Skeletal muscle tissue (tissue), 3 donors: ENCODE measurements at regions not wholly inside any gene's neighbourhood (a gene's known extent, or its start where the extent isn't known, plus 50 kb on each side); places are given as distances from the start of the nearest gene placed in this dataset.

Experiments used
- H3K27ac ChIP-seq: one replicate; pipeline ENCODE4 v1.7.0; 2013; ENCODE audit warnings: mild to moderate bottlenecking, low read depth, low read length, inconsistent platforms
- H3K27me3 ChIP-seq, 3 donors: one replicate each; pipeline ENCODE4 v1.7.0; 2013; ENCODE audit warnings: low read length in 3 of 3; ENCODE audit not compliant: control insufficient read depth in 3 of 3, insufficient read depth in 3 of 3
- H3K36me3 ChIP-seq, 3 donors: one replicate each; pipeline ENCODE4 v1.7.0; 2013; ENCODE audit warnings: low read length in 3 of 3; ENCODE audit not compliant: control insufficient read depth in 3 of 3, insufficient read depth in 3 of 3
- H3K4me1 ChIP-seq, 3 donors: one replicate each; pipeline ENCODE4 v1.7.0; 2013; ENCODE audit warnings: low read length in 3 of 3, mild to moderate bottlenecking in 3 of 3; ENCODE audit not compliant: control insufficient read depth in 3 of 3, insufficient read depth in 3 of 3
- H3K4me3 ChIP-seq, 3 donors: one replicate each; pipeline ENCODE4 v1.7.0; 2013; ENCODE audit warnings: low read length in 3 of 3
- H3K9ac ChIP-seq, 3 donors: one replicate each; pipeline ENCODE4 v1.7.0; 2013; ENCODE audit warnings: low read length in 3 of 3, mild to moderate bottlenecking in 3 of 3, moderate library complexity in 2 of 3, low read depth in 1 of 3
- H3K9me3 ChIP-seq, 3 donors: one replicate each; pipeline ENCODE4 v1.7.0; 2013; ENCODE audit warnings: low read length in 3 of 3; ENCODE audit not compliant: control insufficient read depth in 3 of 3
- donor health status: Osteomylitis.

DNA sequence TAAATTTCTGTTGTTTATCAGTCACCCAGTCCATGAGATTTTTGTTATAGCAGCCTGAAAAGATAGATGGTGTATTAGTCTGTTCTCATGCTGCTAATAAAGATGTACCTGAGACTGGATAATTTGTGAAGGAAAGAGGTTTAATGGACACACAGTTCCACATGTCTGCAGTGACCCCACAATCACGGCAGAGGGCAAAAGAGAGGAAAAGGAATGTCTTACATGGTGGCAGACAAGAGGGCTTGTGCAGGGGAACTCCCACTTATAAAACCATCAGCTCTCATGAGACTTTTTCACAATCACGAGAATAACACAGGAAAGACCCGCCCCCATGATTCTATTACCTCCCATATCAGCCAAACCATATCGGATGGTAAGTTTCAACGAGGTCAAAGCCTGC lies 309.2 kb downstream of the LIG4 start:
- Histone ChIP-seq H3K4me1 (no peaks in the 10 kb centered on the region), H3K36me3 (no peaks in the 10 kb centered on the region), H3K4me3 (no peak overlapping the region), H3K9ac (no peak overlapping the region), H3K27me3 (no peaks in the 10 kb centered on the region), H3K27ac (no peak overlapping the region), H3K9me3 (no peaks in the 10 kb centered on the region)

GRCh38 chr13:107901996-107902562 lies 313.3 kb downstream of the LIG4 start:
- H3K4me3 ChIP-seq, result no peak overlapping the region
- H3K9me3 ChIP-seq, result no peaks in the 10 kb centered on the region
- H3K36me3 ChIP-seq, result no peaks in the 10 kb centered on the region

DNA sequence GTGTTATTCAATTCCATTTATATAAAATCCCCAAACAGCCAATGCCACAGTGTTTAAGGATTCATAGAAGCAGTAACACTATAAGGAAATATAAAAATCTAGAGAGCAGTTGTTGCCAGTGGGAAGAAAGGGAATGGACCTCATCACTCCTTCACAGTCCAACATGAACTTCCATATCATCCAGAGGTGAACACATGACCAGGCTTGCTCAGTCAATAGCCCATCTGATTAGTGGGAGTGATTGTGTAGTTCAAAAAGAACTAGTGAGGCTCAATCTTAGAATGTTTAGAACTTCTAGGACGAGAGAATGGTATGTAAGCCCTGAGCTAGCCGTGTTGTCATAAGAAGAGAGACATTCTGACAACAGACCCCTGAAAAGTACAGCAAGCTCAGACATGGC lies 314.1 kb downstream of the LIG4 start:
- Histone ChIP-seq H3K4me3 (no peak overlapping the region), H3K36me3 (no peaks in the 10 kb centered on the region)

More at GRCh38 chr13:107901996-107902562, 313.3 kb downstream of the LIG4 start:
- H3K27ac ChIP-seq, result no peak overlapping the region
- H3K4me1 ChIP-seq, result no peaks in the 10 kb centered on the region
- H3K27me3 ChIP-seq, result no peaks in the 10 kb centered on the region
- no peak overlapping the region for H3K9ac ChIP-seq

DNA sequence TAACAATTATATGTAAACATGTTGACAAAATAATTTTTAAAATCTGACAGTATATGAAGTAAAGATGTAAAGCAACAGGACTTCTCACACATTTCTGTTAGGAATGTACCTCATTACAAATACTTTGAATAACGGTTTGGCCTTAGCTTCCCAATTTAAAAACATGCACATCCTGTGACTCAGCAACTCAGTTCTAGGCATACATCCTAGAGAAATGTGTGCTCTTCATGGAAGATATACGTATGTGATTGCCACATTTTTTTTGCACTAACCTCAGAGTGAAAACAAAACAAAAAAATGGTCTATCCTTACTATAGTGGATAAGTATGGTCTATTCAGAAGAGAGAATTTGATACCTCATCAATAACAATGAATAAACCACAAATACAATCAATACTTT lies 314.6 kb downstream of the LIG4 start:
- no peak overlapping the region for H3K4me3 ChIP-seq

More for the DNA sequence above, 314.1 kb downstream of the LIG4 start:
- Histone ChIP-seq H3K27ac (no peak overlapping the region), H3K27me3 (no peaks in the 10 kb centered on the region), H3K9ac (no peak overlapping the region), H3K9me3 (no peaks in the 10 kb centered on the region), H3K4me1 (no peaks in the 10 kb centered on the region)

GRCh38 chr13:107886118-107886517 lies 329.2 kb downstream of the LIG4 start:
- H3K9me3 ChIP-seq, result no peaks in the 10 kb centered on the region
- no peak overlapping the region for H3K27ac ChIP-seq
- no peak overlapping the region for H3K9ac ChIP-seq
- H3K4me3 ChIP-seq, result no peak overlapping the region
- no peaks in the 10 kb centered on the region for H3K36me3 ChIP-seq
- no peaks in the 10 kb centered on the region for H3K27me3 ChIP-seq
- no peaks in the 10 kb centered on the region for H3K4me1 ChIP-seq

More for the DNA sequence above, 314.6 kb downstream of the LIG4 start:
- H3K4me1 ChIP-seq, result no peaks in the 10 kb centered on the region
- H3K27ac ChIP-seq, result no peak overlapping the region
- no peak overlapping the region for H3K9ac ChIP-seq
- H3K36me3 ChIP-seq, result no peaks in the 10 kb centered on the region
- H3K9me3 ChIP-seq, result no peaks in the 10 kb centered on the region
- no peaks in the 10 kb centered on the region for H3K27me3 ChIP-seq

GRCh38 chr13:107884564-107884963 lies 330.8 kb downstream of the LIG4 start:
- no peaks in the 10 kb centered on the region for H3K9me3 ChIP-seq
- H3K4me3 ChIP-seq, result no peak overlapping the region
- no peaks in the 10 kb centered on the region for H3K4me1 ChIP-seq
- no peak overlapping the region for H3K27ac ChIP-seq
- no peaks in the 10 kb centered on the region for H3K36me3 ChIP-seq
- H3K27me3 ChIP-seq, result no peaks in the 10 kb centered on the region
- no peak overlapping the region for H3K9ac ChIP-seq

GRCh38 chr13:107883561-107884175 lies 331.7 kb downstream of the LIG4 start:
- no peaks in the 10 kb centered on the region for H3K36me3 ChIP-seq
- no peak overlapping the region for H3K4me3 ChIP-seq
- no peaks in the 10 kb centered on the region for H3K4me1 ChIP-seq
- H3K27ac ChIP-seq, result no peak overlapping the region
- H3K9me3 ChIP-seq, result no peaks in the 10 kb centered on the region
- H3K9ac ChIP-seq, result no peak overlapping the region
- no peaks in the 10 kb centered on the region for H3K27me3 ChIP-seq

DNA sequence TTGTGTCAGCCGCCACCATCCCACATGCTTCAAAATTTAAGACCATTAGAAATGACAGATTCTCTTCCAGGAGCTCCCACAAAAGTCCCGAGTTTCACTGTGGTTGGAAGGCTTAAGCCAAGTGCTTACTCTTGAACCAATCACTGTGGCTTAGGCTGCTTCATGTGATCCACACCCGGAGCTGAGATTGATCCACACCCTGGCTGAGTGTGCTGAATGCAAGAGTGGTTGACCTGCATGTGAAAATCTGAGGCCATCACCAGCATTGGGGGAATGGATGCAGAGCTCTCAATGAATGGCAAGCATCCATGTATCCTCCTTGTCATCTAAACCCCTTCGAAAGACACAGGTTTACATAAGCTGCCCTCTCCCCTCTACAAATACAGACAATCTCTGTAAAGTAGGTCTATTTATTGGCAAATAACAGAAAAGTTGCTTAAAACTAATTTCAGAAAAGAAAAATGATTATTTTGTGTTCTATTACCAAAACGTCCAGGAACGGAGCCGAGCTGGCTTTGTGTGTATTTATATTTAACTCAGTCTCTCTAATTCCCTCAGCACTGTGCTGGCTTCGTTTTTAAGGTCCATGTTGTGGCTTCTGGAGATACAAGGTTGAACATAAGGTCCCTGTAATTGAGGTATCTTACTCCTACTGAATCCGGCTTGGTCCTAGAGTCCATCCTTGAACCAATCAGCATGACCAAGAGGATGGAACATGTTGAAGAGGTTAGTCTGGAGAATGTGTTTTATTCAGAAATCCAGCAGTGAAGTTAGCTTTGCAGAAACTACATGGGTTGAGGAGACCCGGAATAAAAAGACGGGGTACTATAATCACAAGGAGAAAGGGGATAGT lies 332.4 kb downstream of the LIG4 start:
- Histone ChIP-seq H3K4me1 (no peaks in the 10 kb centered on the region), H3K9ac (no peak overlapping the region), H3K9me3 (no peaks in the 10 kb centered on the region), H3K27ac (no peak overlapping the region), H3K4me3 (no peak overlapping the region), H3K36me3 (no peaks in the 10 kb centered on the region), H3K27me3 (no peaks in the 10 kb centered on the region)

DNA sequence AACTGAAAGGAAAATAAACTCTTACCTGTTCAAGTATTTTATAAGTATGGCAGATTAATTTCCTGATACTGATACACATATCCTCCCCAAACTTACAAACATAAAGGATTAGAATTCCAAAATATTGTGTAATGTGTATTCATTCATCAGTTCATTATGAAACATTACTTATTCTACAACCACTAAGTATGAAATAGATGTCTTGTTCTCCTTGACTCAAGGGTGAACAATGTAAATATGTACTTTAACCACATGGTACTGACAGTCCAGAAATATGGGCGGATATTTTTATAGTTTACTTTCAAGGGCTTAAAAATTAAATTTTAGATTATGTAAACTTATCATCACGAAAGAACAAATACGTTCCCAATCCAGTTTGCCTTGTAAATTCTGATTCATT lies 334.0 kb downstream of the LIG4 start:
- no peaks in the 10 kb centered on the region for H3K27me3 ChIP-seq
- no peaks in the 10 kb centered on the region for H3K4me1 ChIP-seq
- no peak overlapping the region for H3K27ac ChIP-seq
- no peaks in the 10 kb centered on the region for H3K36me3 ChIP-seq
- no peak overlapping the region for H3K4me3 ChIP-seq
- no peak overlapping the region for H3K9ac ChIP-seq
- H3K9me3 ChIP-seq, result no peaks in the 10 kb centered on the region

- Histone ChIP-seq H3K27me3 (peaks cover 0 to 5% (median 2%) of the 10 kb centered on the region in 3 donors), H3K4me1 (no peaks in the 10 kb centered on the region), H3K36me3 (no peaks in the 10 kb centered on the region), H3K9ac (no peak overlapping the region), H3K4me3 (no peak overlapping the region), H3K27ac (no peak overlapping the region), H3K9me3 (no peaks in the 10 kb centered on the region)
Observed at GRCh38 chr13:107874456-107874855, 340.9 kb downstream of the LIG4 start.
